PC-9 (cell line): ENCODE measurements at regions not wholly inside any gene's neighbourhood (a gene's known extent, or its start where the extent isn't known, plus 50 kb on each side); places are given as distances from the start of the nearest gene placed in this dataset.

Experiments used
- BruUV-seq: library from RNA; stranded (reverse); fragments of 400-500 nt; replicated peaks from 2 replicates; lab custom pipeline; 2021; lab: Mats Ljungman, UMichigan
- CTCF ChIA-PET: fragments of 300-600 bp; sonication (Branson Sonifier 250); formaldehyde crosslinking; loops from one replicate; lab custom pipeline; 2022; ENCODE audit warnings: antibody characterized with exemption; lab: Charles Lee
- POLR2A ChIA-PET: fragments of 300-600 bp; sonication (Branson Sonifier 250); formaldehyde crosslinking; loops from one replicate; lab custom pipeline; 2022; ENCODE audit warnings: antibody characterized with exemption; ENCODE audit not compliant: unreplicated experiment; lab: Charles Lee
- DNase-seq, 2 experiments: peaks; one replicate each; pipeline versions ENCODE4 v3.0.0 to v3.0.0-alpha.2; 2015 to 2022; ENCODE audit warnings: mixed read lengths in 1 of 2
- H2AFZ ChIP-seq: fragments of 200-600 bp; sonication (generic); 2 replicates; pipeline ENCODE4 v1.8.1; 2017; ENCODE audit warnings: antibody characterized with exemption
- H3F3A ChIP-seq: fragments of 200-600 bp; sonication (generic); 2 replicates; pipeline ENCODE4 v1.8.1; 2017; ENCODE audit warnings: antibody characterized with exemption, mild to moderate bottlenecking, low read depth; ENCODE audit not compliant: insufficient read depth
- H3K27ac ChIP-seq: fragments of 200-600 bp; sonication (generic); 2 replicates; pipeline ENCODE4 v1.6.1; 2016; ENCODE audit warnings: mixed run types
- H3K27me3 ChIP-seq: fragments of 200-600 bp; sonication (generic); 2 replicates; pipeline ENCODE4 v1.6.1; 2016; ENCODE audit warnings: low read depth, mixed run types; ENCODE audit not compliant: insufficient read depth
- H3K36me3 ChIP-seq: fragments of 200-600 bp; sonication (generic); 2 replicates; pipeline ENCODE4 v1.6.1; 2016; ENCODE audit warnings: low read depth, mixed run types
- H3K4me1 ChIP-seq: fragments of 200-600 bp; sonication (generic); replicated peaks from 2 replicates; pipeline ENCODE4 v1.6.1; 2016; ENCODE audit warnings: mixed run types; ENCODE audit not compliant: insufficient read depth
- H3K4me2 ChIP-seq: fragments of 200-600 bp; sonication (generic); 2 replicates; pipeline ENCODE4 v1.6.1; 2017; ENCODE audit warnings: mixed run types
- H3K4me3 ChIP-seq: fragments of 200-600 bp; sonication (generic); 2 replicates; pipeline ENCODE4 v1.6.1; 2016; ENCODE audit warnings: mixed run types
- H3K79me2 ChIP-seq: fragments of 200-600 bp; sonication (generic); 2 replicates; pipeline ENCODE4 v1.6.1; 2017; ENCODE audit warnings: low read depth, mixed run types
- H3K9me2 ChIP-seq: fragments of 200-600 bp; sonication (generic); 2 replicates; pipeline ENCODE4 v1.8.1; 2017; ENCODE audit warnings: mild to moderate bottlenecking; ENCODE audit not compliant: insufficient read depth
- H3K9me3 ChIP-seq: fragments of 200-600 bp; sonication (generic); 2 replicates; pipeline ENCODE4 v1.8.1; 2016; ENCODE audit warnings: low read depth; ENCODE audit not compliant: insufficient read depth
- H4K20me1 ChIP-seq: fragments of 200-600 bp; sonication (generic); 2 replicates; pipeline ENCODE4 v1.8.1; 2017; ENCODE audit not compliant: insufficient read depth
- EZH2 ChIP-seq: fragments of 200-600 bp; sonication (generic); IDR thresholded peaks from 2 replicates; pipeline ENCODE4 v1.8.0; 2017; ENCODE audit warnings: antibody characterized with exemption, low read depth
- intact Hi-C: fragments of 100-400 bp; cut with micrococcal nuclease; formaldehyde crosslinking; loops from one replicate; pipeline ENCODE4 v1.10.0; 2022; ENCODE audit not compliant: unreplicated experiment
- TF ChIP-seq, protein P1 (sequence below): fragments of 200-600 bp; sonication (generic); conservative IDR thresholded peaks from 2 replicates; pipeline ENCODE4 v1.6.1; 2017; ENCODE audit warnings: mixed run types, antibody characterized with exemption, mild to moderate bottlenecking, moderate library complexity

DNA sequence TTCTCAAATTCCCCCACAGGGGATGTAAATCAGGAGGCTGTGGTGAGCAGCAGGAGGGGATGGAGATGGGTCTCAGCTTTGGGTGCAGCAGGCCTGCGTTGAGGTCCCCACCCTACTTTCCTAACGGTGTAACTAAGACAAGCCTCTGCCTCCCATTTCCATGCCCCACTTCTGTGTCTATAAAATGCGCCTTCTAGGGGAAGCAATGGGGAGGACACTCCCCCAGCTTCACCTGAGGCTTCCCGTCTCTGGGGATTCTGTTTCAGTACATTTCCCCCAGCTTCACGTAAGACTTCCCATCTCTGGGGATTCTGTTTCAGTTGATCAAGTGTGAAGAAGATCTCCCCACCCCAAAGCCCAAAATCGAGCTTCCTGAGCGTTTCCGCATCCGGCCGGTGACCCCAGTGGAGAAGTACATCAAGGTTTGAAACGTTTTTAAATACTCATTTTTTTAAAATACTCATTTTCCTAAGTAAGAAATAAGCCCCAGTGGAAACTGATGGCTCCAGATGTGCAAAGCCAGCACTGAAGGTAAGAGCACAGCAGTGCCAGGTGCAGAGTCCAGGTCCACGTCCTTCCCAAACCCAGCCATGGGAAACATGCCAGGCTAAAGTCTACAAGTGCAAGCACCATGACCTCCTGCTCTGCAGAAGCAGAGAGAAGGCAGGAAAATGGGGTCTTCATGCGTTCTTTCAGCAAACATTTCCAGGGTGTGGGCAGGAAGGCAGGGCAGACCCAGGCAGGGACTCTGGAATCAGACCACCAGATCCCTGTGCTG lies 73.1 kb downstream of the ANKRD60 start:
- no peak overlapping the region for H2AFZ ChIP-seq
- no peaks in the 10 kb centered on the region; the same call in 1 of the 2 replicates for H3K9me2 ChIP-seq
- H3K4me3 ChIP-seq: no peak overlapping the region
- H3K27ac ChIP-seq: no peak overlapping the region
- POLR2A ChIA-PET: no interaction called here
- intact Hi-C loops: no loop called here
- DNase-seq: no peak
- BruUV-seq: no TSS peak
- H3K4me1 ChIP-seq: peaks cover under 1% of the 10 kb centered on the region; the same call in 1 of the 2 replicates
- TF ChIP-seq EZH2: no peak
- TF ChIP-seq, protein P1, sequence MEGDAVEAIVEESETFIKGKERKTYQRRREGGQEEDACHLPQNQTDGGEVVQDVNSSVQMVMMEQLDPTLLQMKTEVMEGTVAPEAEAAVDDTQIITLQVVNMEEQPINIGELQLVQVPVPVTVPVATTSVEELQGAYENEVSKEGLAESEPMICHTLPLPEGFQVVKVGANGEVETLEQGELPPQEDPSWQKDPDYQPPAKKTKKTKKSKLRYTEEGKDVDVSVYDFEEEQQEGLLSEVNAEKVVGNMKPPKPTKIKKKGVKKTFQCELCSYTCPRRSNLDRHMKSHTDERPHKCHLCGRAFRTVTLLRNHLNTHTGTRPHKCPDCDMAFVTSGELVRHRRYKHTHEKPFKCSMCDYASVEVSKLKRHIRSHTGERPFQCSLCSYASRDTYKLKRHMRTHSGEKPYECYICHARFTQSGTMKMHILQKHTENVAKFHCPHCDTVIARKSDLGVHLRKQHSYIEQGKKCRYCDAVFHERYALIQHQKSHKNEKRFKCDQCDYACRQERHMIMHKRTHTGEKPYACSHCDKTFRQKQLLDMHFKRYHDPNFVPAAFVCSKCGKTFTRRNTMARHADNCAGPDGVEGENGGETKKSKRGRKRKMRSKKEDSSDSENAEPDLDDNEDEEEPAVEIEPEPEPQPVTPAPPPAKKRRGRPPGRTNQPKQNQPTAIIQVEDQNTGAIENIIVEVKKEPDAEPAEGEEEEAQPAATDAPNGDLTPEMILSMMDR: no peak
- no peaks in the 10 kb centered on the region for H4K20me1 ChIP-seq
- no peaks in the 10 kb centered on the region for H3F3A ChIP-seq
- no peak overlapping the region for H3K4me2 ChIP-seq
- CTCF ChIA-PET: no interaction called here
- H3K27me3 ChIP-seq: no peaks in the 10 kb centered on the region
- no peaks in the 10 kb centered on the region for H3K36me3 ChIP-seq
- no peaks in the 10 kb centered on the region for H3K79me2 ChIP-seq
- no peaks in the 10 kb centered on the region for H3K9me3 ChIP-seq

DNA sequence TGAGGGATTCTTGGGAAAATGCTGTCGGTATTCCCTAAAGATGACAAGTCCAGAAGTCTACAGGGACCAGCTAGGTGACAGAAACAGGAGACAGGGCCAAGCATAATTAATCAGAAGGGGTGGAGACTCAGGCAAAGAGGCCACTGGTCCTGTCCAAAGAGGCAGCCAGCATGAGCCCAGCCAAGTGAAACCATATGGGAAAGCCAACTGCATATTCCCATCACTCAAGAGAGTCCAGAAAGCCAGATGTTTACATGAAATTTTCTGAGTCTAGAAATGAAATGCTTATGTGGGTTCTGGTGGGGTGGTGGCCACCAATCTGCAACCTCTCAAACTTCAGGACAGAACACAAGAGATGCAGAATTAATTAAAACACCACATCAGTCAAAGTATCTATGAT lies 74.3 kb downstream of the ANKRD60 start:
- Histone ChIP-seq H3K27me3 (no peaks in the 10 kb centered on the region), H3K27ac (no peak overlapping the region), H3K9me2 (no peaks in the 10 kb centered on the region; the same call in 1 of the 2 replicates), H4K20me1 (no peaks in the 10 kb centered on the region), H3K4me1 (peaks cover 13% of the 10 kb centered on the region), H2AFZ (no peak overlapping the region), H3K4me2 (no peak overlapping the region), H3K79me2 (no peaks in the 10 kb centered on the region), H3F3A (no peaks in the 10 kb centered on the region), H3K9me3 (no peaks in the 10 kb centered on the region), H3K4me3 (no peak overlapping the region), H3K36me3 (no peaks in the 10 kb centered on the region)
- intact Hi-C loops: no loop called here
- CTCF ChIA-PET: interaction anchor here (0.6 kb wide), 1 partner anchor 536 kb away, joined by 3 read pairs; no protein-coding TSS in a partner anchor
- no peak for DNase-seq
- BruUV-seq: no TSS peak
- POLR2A ChIA-PET: no interaction called here
- TF ChIP-seq EZH2: no peak
- TF ChIP-seq, protein P1: no peak

GRCh38 chr20:58153121-58153520 lies 75.3 kb downstream of the ANKRD60 start:
- Histone ChIP-seq H2AFZ (no peak overlapping the region), H3K79me2 (no peaks in the 10 kb centered on the region), H3K9me3 (no peaks in the 10 kb centered on the region), H3K4me2 (no peak overlapping the region), H3K27me3 (no peaks in the 10 kb centered on the region), H3K9me2 (no peaks in the 10 kb centered on the region; the same call in 1 of the 2 replicates), H4K20me1 (no peaks in the 10 kb centered on the region), H3K36me3 (no peaks in the 10 kb centered on the region), H3F3A (no peaks in the 10 kb centered on the region), H3K27ac (no peak overlapping the region), H3K4me1 (peaks cover 15% of the 10 kb centered on the region), H3K4me3 (no peak overlapping the region)
- intact Hi-C loops: no loop called here
- no peak for DNase-seq
- ChIA-PET CTCF (no interaction called here), POLR2A (no interaction called here)
- no TSS peak for BruUV-seq
- TF ChIP-seq, protein P1: no peak
- TF ChIP-seq EZH2: no peak
